MCF 10A (cell line): ENCODE measurements at regions not wholly inside any gene's neighbourhood (a gene's known extent, or its start where the extent isn't known, plus 50 kb on each side); places are given as distances from the start of the nearest gene placed in this dataset.

Experiments
- BruUV-seq: library from RNA; stranded (reverse); fragments of 400-500 nt; replicated peaks from 2 replicates; lab custom pipeline; 2021; lab: Mats Ljungman, UMichigan
- CTCF ChIA-PET: fragments of 300-600 bp; sonication (Branson Sonifier 250); formaldehyde crosslinking; extraction: SDS; loops from one replicate; lab custom pipeline; 2021; ENCODE audit warnings: antibody characterized with exemption, inconsistent platforms; lab: Yijun Ruan, JAX
- POLR2A ChIA-PET: fragments of 300-600, 350-650 bp; sonication (Branson Sonifier 250); formaldehyde crosslinking; extraction: SDS; loops from one replicate; lab custom pipeline; 2020; ENCODE audit warnings: antibody characterized with exemption, inconsistent platforms; lab: Yijun Ruan, JAX
- DNase-seq: peaks from one replicate; pipeline ENCODE4 v3.0.0-alpha.2; 2018; ENCODE audit not compliant: unreplicated experiment
- H3K27ac Mint-ChIP-seq: one replicate; pipeline ENCODE4 v1.8.0; 2022; ENCODE audit warnings: mild to moderate bottlenecking, low read depth, mixed read lengths; ENCODE audit not compliant: unreplicated experiment
- H3K27me3 Mint-ChIP-seq: one replicate; pipeline ENCODE4 v1.8.0; 2022; ENCODE audit warnings: mixed read lengths; ENCODE audit not compliant: insufficient read depth, unreplicated experiment
- H3K36me3 Mint-ChIP-seq: one replicate; pipeline ENCODE4 v1.8.0; 2022; ENCODE audit warnings: mild to moderate bottlenecking, moderate library complexity, mixed read lengths; ENCODE audit not compliant: insufficient read depth, unreplicated experiment
- H3K4me1 Mint-ChIP-seq: one replicate; pipeline ENCODE4 v1.8.0; 2022; ENCODE audit warnings: mixed read lengths; ENCODE audit not compliant: insufficient read depth, unreplicated experiment
- H3K4me3 Mint-ChIP-seq: one replicate; pipeline ENCODE4 v1.8.0; 2022; ENCODE audit warnings: mild to moderate bottlenecking, moderate library complexity, mixed read lengths; ENCODE audit not compliant: unreplicated experiment
- H3K9me3 Mint-ChIP-seq: one replicate; pipeline ENCODE4 v1.8.0; 2022; ENCODE audit warnings: mixed read lengths; ENCODE audit not compliant: unreplicated experiment
- CTCF ChIP-seq: fragments of 200-600 bp; IDR thresholded peaks from one replicate; pipeline ENCODE4 v1.8.0; 2022; ENCODE audit warnings: antibody characterized with exemption, mild to moderate bottlenecking; ENCODE audit not compliant: unreplicated experiment
- intact Hi-C: fragments of 100-400 bp; cut with micrococcal nuclease; formaldehyde crosslinking; loops from 2 replicates; pipeline ENCODE4 v1.14.1; 2022

GRCh38 chr3:187985647-187986046 is 168.3 kb upstream of the LPP start:
- no TSS peak for BruUV-seq
- no peak overlapping the region for H3K27ac Mint-ChIP-seq
- ChIA-PET POLR2A (interaction anchor here (1.2 kb wide), 1 partner anchor 11 kb away, joined by 4 read pairs; no protein-coding TSS in a partner anchor), CTCF (interaction anchor here (0.6 to 0.9 kb wide), 2 partner anchors 45 to 143 kb away, joined by 3 to 4 read pairs; no protein-coding TSS in a partner anchor)
- no peaks in the 10 kb centered on the region for H3K9me3 Mint-ChIP-seq
- no peak for TF ChIP-seq CTCF
- H3K4me1 Mint-ChIP-seq = peaks cover 11% of the 10 kb centered on the region
- no peak for DNase-seq
- intact Hi-C loops = no loop called here
- no peak overlapping the region for H3K4me3 Mint-ChIP-seq
- no peaks in the 10 kb centered on the region for H3K36me3 Mint-ChIP-seq
- H3K27me3 Mint-ChIP-seq = no peaks in the 10 kb centered on the region

- intact Hi-C loops = no loop called here
- no peaks in the 10 kb centered on the region for H3K9me3 Mint-ChIP-seq
- peak; percentile 86 for DNase-seq
- H3K27ac Mint-ChIP-seq = peak overlapping the region; percentile 46
- H3K4me3 Mint-ChIP-seq = no peak overlapping the region
- peaks cover 11% of the 10 kb centered on the region for H3K4me1 Mint-ChIP-seq
- no peaks in the 10 kb centered on the region for H3K36me3 Mint-ChIP-seq
- no peaks in the 10 kb centered on the region for H3K27me3 Mint-ChIP-seq
- ChIA-PET CTCF (interaction anchor here (0.9 kb wide), 1 partner anchor 143 kb away, joined by 3 read pairs; no protein-coding TSS in a partner anchor), POLR2A (interaction anchor here (1.0 to 1.2 kb wide), 2 partner anchors 10 to 26 kb away, joined by 3 to 4 read pairs; no protein-coding TSS in a partner anchor)
- TF ChIP-seq CTCF = no peak
- no TSS peak for BruUV-seq
These were observed 167.4 kb upstream of the LPP start for GRCh38 chr3:187986514-187986934.

GRCh38 chr3:187987187-187987586 is 166.8 kb upstream of the LPP start:
- TF ChIP-seq CTCF = no peak
- intact Hi-C loops = no loop called here
- no peak for DNase-seq
- H3K36me3 Mint-ChIP-seq = no peaks in the 10 kb centered on the region
- ChIA-PET POLR2A (interaction anchor here (0.7 kb wide), 1 partner anchor 244 kb away, joined by 3 read pairs; no protein-coding TSS in a partner anchor), CTCF (no interaction called here)
- no peaks in the 10 kb centered on the region for H3K27me3 Mint-ChIP-seq
- BruUV-seq = no TSS peak
- no peaks in the 10 kb centered on the region for H3K9me3 Mint-ChIP-seq
- H3K27ac Mint-ChIP-seq = no peak overlapping the region
- peaks cover 11% of the 10 kb centered on the region for H3K4me1 Mint-ChIP-seq
- no peak overlapping the region for H3K4me3 Mint-ChIP-seq

GRCh38 chr3:187987924-187988323 is 166.0 kb upstream of the LPP start:
- ChIA-PET POLR2A (interaction anchor here (0.7 kb wide), 1 partner anchor 245 kb away, joined by 3 read pairs; no protein-coding TSS in a partner anchor), CTCF (no interaction called here)
- intact Hi-C loops = no loop called here
- DNase-seq = no peak
- no peak overlapping the region for H3K4me3 Mint-ChIP-seq
- peaks cover 11% of the 10 kb centered on the region for H3K4me1 Mint-ChIP-seq
- H3K36me3 Mint-ChIP-seq = no peaks in the 10 kb centered on the region
- no peak overlapping the region for H3K27ac Mint-ChIP-seq
- no TSS peak for BruUV-seq
- H3K27me3 Mint-ChIP-seq = no peaks in the 10 kb centered on the region
- no peaks in the 10 kb centered on the region for H3K9me3 Mint-ChIP-seq
- TF ChIP-seq CTCF = no peak
